ENCODE measurements at regions not wholly inside any gene's neighbourhood (a gene's known extent, or its start where the extent isn't known, plus 50 kb on each side); places are given as distances from the start of the nearest gene placed in this dataset.

- Histone ChIP-seq H3K4me1 (ENCODE audit: control extremely low read depth in 1 of 4, control insufficient read depth in 4 of 4, insufficient read depth in 4 of 4, low read length in 3 of 4) (no peaks in the 10 kb centered on the region), H3K27me3 (replicated peaks in 2 of 5; ENCODE audit: control insufficient read depth in 4 of 5, insufficient read depth in 5 of 5, low read length in 4 of 5) (no peaks in the 10 kb centered on the region), H3K4me3 (ENCODE audit: control insufficient read depth in 1 of 7, extremely low read depth in 1 of 7, insufficient read depth in 4 of 7, low read depth in 2 of 7, low read length in 6 of 7) (no peak overlapping the region), H3K36me3 (ENCODE audit: control insufficient read depth in 4 of 4, insufficient read depth in 4 of 4, low read length in 3 of 4) (no peaks in the 10 kb centered on the region), H3K27ac (ENCODE audit: insufficient read depth in 1 of 2, low read depth in 1 of 2, low read length in 2 of 2, poor library complexity in 1 of 2, severe bottlenecking in 2 of 2) (no peak overlapping the region), H3K9me3 (ENCODE audit: control extremely low read depth in 1 of 5, control insufficient read depth in 4 of 5, insufficient read depth in 2 of 5, low read depth in 1 of 5, low read length in 4 of 5) (peaks cover 0 to 3% (median 0%) of the 10 kb centered on the region in 5 experiments)
- ChIA-PET CTCF (no interaction called here), POLR2A (no interaction called here)
- DNase-seq, result no peak
- WGBS (ENCODE audit: insufficient coverage), result 100% methylated on average over 1 of the region's 2 CpGs
Observed at GRCh38 chr12:19938031-19938430, 430.3 kb upstream of the PDE3A start.

- Histone ChIP-seq H3K4me3 (ENCODE audit: control insufficient read depth in 1 of 7, extremely low read depth in 1 of 7, insufficient read depth in 4 of 7, low read depth in 2 of 7, low read length in 6 of 7) (no peak overlapping the region), H3K4me1 (ENCODE audit: control extremely low read depth in 1 of 4, control insufficient read depth in 4 of 4, insufficient read depth in 4 of 4, low read length in 3 of 4) (no peaks in the 10 kb centered on the region), H3K27me3 (replicated peaks in 2 of 5; ENCODE audit: control insufficient read depth in 4 of 5, insufficient read depth in 5 of 5, low read length in 4 of 5) (no peaks in the 10 kb centered on the region), H3K9me3 (ENCODE audit: control extremely low read depth in 1 of 5, control insufficient read depth in 4 of 5, insufficient read depth in 2 of 5, low read depth in 1 of 5, low read length in 4 of 5) (peaks cover 0 to 3% (median 0%) of the 10 kb centered on the region in 5 experiments), H3K36me3 (ENCODE audit: control insufficient read depth in 4 of 4, insufficient read depth in 4 of 4, low read length in 3 of 4) (no peaks in the 10 kb centered on the region), H3K27ac (ENCODE audit: insufficient read depth in 1 of 2, low read depth in 1 of 2, low read length in 2 of 2, poor library complexity in 1 of 2, severe bottlenecking in 2 of 2) (no peak overlapping the region)
- 100% methylated on average over 1 of the region's 1 CpG for WGBS (ENCODE audit: insufficient coverage)
- CTCF ChIA-PET, result no interaction called here
- POLR2A ChIA-PET, result no interaction called here
- DNase-seq, result no peak
Observed at GRCh38 chr12:19938491-19938890, 429.8 kb upstream of the PDE3A start.

DNA sequence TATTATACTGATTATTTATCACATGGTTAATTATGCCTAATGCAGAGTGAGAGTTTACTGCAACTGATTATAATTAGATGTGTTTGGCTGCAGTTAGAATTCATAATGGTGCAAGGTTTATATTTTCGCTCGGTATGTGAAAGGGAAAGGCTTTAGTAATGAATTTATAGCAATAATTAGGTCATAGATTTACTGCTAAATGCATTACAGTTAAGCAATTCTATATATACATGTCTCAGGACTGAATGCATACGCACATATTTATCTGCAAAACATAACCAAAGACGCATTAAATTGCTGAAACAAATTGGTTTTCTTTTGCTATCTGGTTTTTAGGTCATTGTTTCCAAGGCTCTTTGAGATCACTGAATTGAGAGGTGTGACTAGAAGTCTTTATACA lies 428.1 kb upstream of the PDE3A start:
- no peak for DNase-seq
- no peak overlapping the region for H3K27ac ChIP-seq (ENCODE audit: insufficient read depth in 1 of 2, low read depth in 1 of 2, low read length in 2 of 2, poor library complexity in 1 of 2, severe bottlenecking in 2 of 2)
- no peaks in the 10 kb centered on the region for H3K4me1 ChIP-seq (ENCODE audit: control extremely low read depth in 1 of 4, control insufficient read depth in 4 of 4, insufficient read depth in 4 of 4, low read length in 3 of 4)
- no peaks in the 10 kb centered on the region for H3K36me3 ChIP-seq (ENCODE audit: control insufficient read depth in 4 of 4, insufficient read depth in 4 of 4, low read length in 3 of 4)
- H3K4me3 ChIP-seq (ENCODE audit: control insufficient read depth in 1 of 7, extremely low read depth in 1 of 7, insufficient read depth in 4 of 7, low read depth in 2 of 7, low read length in 6 of 7), result no peak overlapping the region
- peaks cover 0 to 3% (median 0%) of the 10 kb centered on the region in 5 experiments for H3K9me3 ChIP-seq (ENCODE audit: control extremely low read depth in 1 of 5, control insufficient read depth in 4 of 5, insufficient read depth in 2 of 5, low read depth in 1 of 5, low read length in 4 of 5)
- no CpG with 5 or more reads among the region's 4 CpGs for WGBS (ENCODE audit: insufficient coverage)
- ChIA-PET POLR2A (no interaction called here), CTCF (no interaction called here)
- no peaks in the 10 kb centered on the region for H3K27me3 ChIP-seq (replicated peaks in 2 of 5; ENCODE audit: control insufficient read depth in 4 of 5, insufficient read depth in 5 of 5, low read length in 4 of 5)

DNA sequence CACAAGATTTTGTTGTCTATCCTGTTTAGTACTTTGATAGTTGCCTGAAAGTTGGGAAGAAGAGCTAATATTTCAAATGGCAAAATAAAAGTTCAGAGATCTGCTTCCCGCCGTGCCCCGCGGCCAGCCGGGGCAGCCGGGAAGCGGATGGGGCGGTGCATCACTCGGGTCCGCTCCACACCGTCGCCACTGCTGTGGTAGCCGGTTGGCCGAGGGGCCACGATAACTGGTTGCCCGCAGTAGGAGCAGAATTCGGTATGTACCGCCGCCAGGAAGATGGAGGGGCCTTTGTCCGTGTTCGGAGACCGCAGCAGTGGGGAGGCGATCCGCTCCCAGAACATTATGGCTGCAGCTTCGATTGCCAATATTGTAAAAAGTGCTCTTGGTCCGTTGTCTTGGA lies 427.2 kb upstream of the PDE3A start:
- no peak overlapping the region for H3K27ac ChIP-seq (ENCODE audit: insufficient read depth in 1 of 2, low read depth in 1 of 2, low read length in 2 of 2, poor library complexity in 1 of 2, severe bottlenecking in 2 of 2)
- no peaks in the 10 kb centered on the region for H3K27me3 ChIP-seq (replicated peaks in 2 of 5; ENCODE audit: control insufficient read depth in 4 of 5, insufficient read depth in 5 of 5, low read length in 4 of 5)
- 95% methylated on average over 26 of the region's 26 CpGs for WGBS (ENCODE audit: insufficient coverage)
- no peaks in the 10 kb centered on the region for H3K4me1 ChIP-seq (ENCODE audit: control extremely low read depth in 1 of 4, control insufficient read depth in 4 of 4, insufficient read depth in 4 of 4, low read length in 3 of 4)
- POLR2A ChIA-PET, result no interaction called here
- H3K4me3 ChIP-seq (ENCODE audit: control insufficient read depth in 1 of 7, extremely low read depth in 1 of 7, insufficient read depth in 4 of 7, low read depth in 2 of 7, low read length in 6 of 7), result no peak overlapping the region
- H3K36me3 ChIP-seq (ENCODE audit: control insufficient read depth in 4 of 4, insufficient read depth in 4 of 4, low read length in 3 of 4), result no peaks in the 10 kb centered on the region
- CTCF ChIA-PET, result no interaction called here
- no peak for DNase-seq
- H3K9me3 ChIP-seq (ENCODE audit: control extremely low read depth in 1 of 5, control insufficient read depth in 4 of 5, insufficient read depth in 2 of 5, low read depth in 1 of 5, low read length in 4 of 5), result peaks cover 0 to 2% (median 0%) of the 10 kb centered on the region in 5 experiments

- Histone ChIP-seq H3K9me3 (ENCODE audit: control extremely low read depth in 1 of 5, control insufficient read depth in 4 of 5, insufficient read depth in 2 of 5, low read depth in 1 of 5, low read length in 4 of 5) (peaks cover 0 to 6% (median 0%) of the 10 kb centered on the region in 5 experiments), H3K36me3 (ENCODE audit: control insufficient read depth in 4 of 4, insufficient read depth in 4 of 4, low read length in 3 of 4) (no peaks in the 10 kb centered on the region), H3K27me3 (replicated peaks in 2 of 5; ENCODE audit: control insufficient read depth in 4 of 5, insufficient read depth in 5 of 5, low read length in 4 of 5) (no peaks in the 10 kb centered on the region), H3K4me1 (ENCODE audit: control extremely low read depth in 1 of 4, control insufficient read depth in 4 of 4, insufficient read depth in 4 of 4, low read length in 3 of 4) (no peaks in the 10 kb centered on the region), H3K4me3 (ENCODE audit: control insufficient read depth in 1 of 7, extremely low read depth in 1 of 7, insufficient read depth in 4 of 7, low read depth in 2 of 7, low read length in 6 of 7) (no peak overlapping the region), H3K27ac (ENCODE audit: insufficient read depth in 1 of 2, low read depth in 1 of 2, low read length in 2 of 2, poor library complexity in 1 of 2, severe bottlenecking in 2 of 2) (no peak overlapping the region)
- 98% methylated on average over 4 of the region's 5 CpGs for WGBS (ENCODE audit: insufficient coverage)
- POLR2A ChIA-PET, result no interaction called here
- CTCF ChIA-PET, result interaction anchor here (0.6 kb wide), 1 partner anchor 367 kb away, joined by 3 read pairs; no protein-coding TSS in a partner anchor
- no peak for DNase-seq
Observed at GRCh38 chr12:19945559-19946435, 422.5 kb upstream of the PDE3A start.

GRCh38 chr12:19946550-19946949 lies 421.8 kb upstream of the PDE3A start:
- 100% methylated on average over 5 of the region's 5 CpGs for WGBS (ENCODE audit: insufficient coverage)
- peaks cover 0 to 6% (median 0%) of the 10 kb centered on the region in 5 experiments for H3K9me3 ChIP-seq (ENCODE audit: control extremely low read depth in 1 of 5, control insufficient read depth in 4 of 5, insufficient read depth in 2 of 5, low read depth in 1 of 5, low read length in 4 of 5)
- no peak for DNase-seq
- H3K4me1 ChIP-seq (ENCODE audit: control extremely low read depth in 1 of 4, control insufficient read depth in 4 of 4, insufficient read depth in 4 of 4, low read length in 3 of 4), result no peaks in the 10 kb centered on the region
- H3K4me3 ChIP-seq (ENCODE audit: control insufficient read depth in 1 of 7, extremely low read depth in 1 of 7, insufficient read depth in 4 of 7, low read depth in 2 of 7, low read length in 6 of 7), result no peak overlapping the region
- no peaks in the 10 kb centered on the region for H3K27me3 ChIP-seq (replicated peaks in 2 of 5; ENCODE audit: control insufficient read depth in 4 of 5, insufficient read depth in 5 of 5, low read length in 4 of 5)
- no peak overlapping the region for H3K27ac ChIP-seq (ENCODE audit: insufficient read depth in 1 of 2, low read depth in 1 of 2, low read length in 2 of 2, poor library complexity in 1 of 2, severe bottlenecking in 2 of 2)
- H3K36me3 ChIP-seq (ENCODE audit: control insufficient read depth in 4 of 4, insufficient read depth in 4 of 4, low read length in 3 of 4), result no peaks in the 10 kb centered on the region
- POLR2A ChIA-PET, result no interaction called here
- CTCF ChIA-PET, result interaction anchor here (0.6 kb wide), 1 partner anchor 368 kb away, joined by 3 read pairs; no protein-coding TSS in a partner anchor

GRCh38 chr12:19947344-19947743 lies 421.0 kb upstream of the PDE3A start:
- H3K4me1 ChIP-seq (ENCODE audit: control extremely low read depth in 1 of 4, control insufficient read depth in 4 of 4, insufficient read depth in 4 of 4, low read length in 3 of 4), result no peaks in the 10 kb centered on the region
- POLR2A ChIA-PET, result no interaction called here
- no peak for DNase-seq
- no peak overlapping the region for H3K27ac ChIP-seq (ENCODE audit: insufficient read depth in 1 of 2, low read depth in 1 of 2, low read length in 2 of 2, poor library complexity in 1 of 2, severe bottlenecking in 2 of 2)
- H3K36me3 ChIP-seq (ENCODE audit: control insufficient read depth in 4 of 4, insufficient read depth in 4 of 4, low read length in 3 of 4), result no peaks in the 10 kb centered on the region
- H3K4me3 ChIP-seq (ENCODE audit: control insufficient read depth in 1 of 7, extremely low read depth in 1 of 7, insufficient read depth in 4 of 7, low read depth in 2 of 7, low read length in 6 of 7), result no peak overlapping the region
- H3K9me3 ChIP-seq (ENCODE audit: control extremely low read depth in 1 of 5, control insufficient read depth in 4 of 5, insufficient read depth in 2 of 5, low read depth in 1 of 5, low read length in 4 of 5), result peaks cover 0 to 6% (median 0%) of the 10 kb centered on the region in 5 experiments
- CTCF ChIA-PET, result no interaction called here
- WGBS (ENCODE audit: insufficient coverage), result 100% methylated on average over 1 of the region's 3 CpGs
- H3K27me3 ChIP-seq (replicated peaks in 2 of 5; ENCODE audit: control insufficient read depth in 4 of 5, insufficient read depth in 5 of 5, low read length in 4 of 5), result no peaks in the 10 kb centered on the region

Measured in common myeloid progenitor, CD34-positive (primary cell).